Gastrocnemius medialis (tissue), 4 donors: ENCODE measurements at regions not wholly inside any gene's neighbourhood (a gene's known extent, or its start where the extent isn't known, plus 50 kb on each side); places are given as distances from the start of the nearest gene placed in this dataset.

Experiments used
- ATAC-seq, 2 donors: fragments of 150-250 bp; one replicate each; pipeline ENCODE4 v1.9.1; 2016
- DNase-seq, 2 donors: peaks; one replicate each; pipeline ENCODE4 v3.0.0-alpha.2; 2019
- H3K27ac ChIP-seq, 4 donors: fragments of 200-600 bp; sonication (generic); 1 replicate in 1 of 4; 2 replicates in 3 of 4; pipeline ENCODE4 v1.5.1; 2016 to 2018; ENCODE audit warnings: mild to moderate bottlenecking in 2 of 4, moderate library complexity in 1 of 4
- H3K27me3 ChIP-seq, 3 donors: fragments of 200-600 bp; sonication (generic) in 2 of 3; 1 replicate in 1 of 3; 2 replicates in 2 of 3; pipeline versions ENCODE4 v1.5.1 to v1.6.0; 2016 to 2019; ENCODE audit warnings: mild to moderate bottlenecking in 1 of 3, moderate library complexity in 1 of 3
- H3K36me3 ChIP-seq, 2 donors: fragments of 200-600 bp; sonication (generic) in 1 of 2; one replicate each; pipeline ENCODE4 v1.5.1; 2017 to 2018
- H3K4me1 ChIP-seq, 2 donors: fragments of 200-600 bp; sonication (generic) in 1 of 2; one replicate each; pipeline ENCODE4 v1.5.1; 2016 to 2017; ENCODE audit warnings: mild to moderate bottlenecking in 2 of 2
- H3K4me3 ChIP-seq, 4 donors: fragments of 200-600 bp; sonication (generic) in 3 of 4; 1 replicate in 1 of 4; 2 replicates in 3 of 4; pipeline ENCODE4 v1.5.1; 2016 to 2019; ENCODE audit warnings: mild to moderate bottlenecking in 2 of 4
- H3K9me3 ChIP-seq, 3 donors: fragments of 200-600 bp; sonication (generic) in 2 of 3; 1 replicate in 1 of 3; 2 replicates in 2 of 3; pipeline ENCODE4 v1.5.1; 2016 to 2019
- POLR2A ChIP-seq, 2 donors: fragments of 450-650 bp; IDR thresholded peaks; one replicate each; pipeline ENCODE4 v1.6.1; 2017; ENCODE audit warnings: antibody characterized with exemption in 2 of 2, mild to moderate bottlenecking in 2 of 2, moderate library complexity in 2 of 2
- in situ Hi-C, 4 donors: fragments of 200-750 bp; cut with MboI; loops; one replicate each; pipeline versions ENCODE4 v1.15.0 to v1.8.0; 2017; ENCODE audit warnings: low sequenced_read_pairs in 4 of 4
- intact Hi-C: fragments of 100-400 bp; cut with DNase I; formaldehyde crosslinking; loops from one replicate; pipeline ENCODE4 v1.15.1; 2023; ENCODE audit warnings: low total_unique reads
- TF ChIP-seq, protein P1 (sequence below), 5 experiments: fragments of 450-650 bp in 3 of 5; fragments of 200-600 bp in 2 of 5; sonication (generic) in 2 of 5; IDR thresholded peaks in 4 of 5; conservative IDR thresholded peaks in 1 of 5; 1 replicate in 4 of 5; 2 replicates in 1 of 5; pipeline ENCODE4 v1.5.1; 2016 to 2019; ENCODE audit warnings: antibody characterized with exemption in 5 of 5, mild to moderate bottlenecking in 3 of 5, moderate library complexity in 3 of 5

DNA sequence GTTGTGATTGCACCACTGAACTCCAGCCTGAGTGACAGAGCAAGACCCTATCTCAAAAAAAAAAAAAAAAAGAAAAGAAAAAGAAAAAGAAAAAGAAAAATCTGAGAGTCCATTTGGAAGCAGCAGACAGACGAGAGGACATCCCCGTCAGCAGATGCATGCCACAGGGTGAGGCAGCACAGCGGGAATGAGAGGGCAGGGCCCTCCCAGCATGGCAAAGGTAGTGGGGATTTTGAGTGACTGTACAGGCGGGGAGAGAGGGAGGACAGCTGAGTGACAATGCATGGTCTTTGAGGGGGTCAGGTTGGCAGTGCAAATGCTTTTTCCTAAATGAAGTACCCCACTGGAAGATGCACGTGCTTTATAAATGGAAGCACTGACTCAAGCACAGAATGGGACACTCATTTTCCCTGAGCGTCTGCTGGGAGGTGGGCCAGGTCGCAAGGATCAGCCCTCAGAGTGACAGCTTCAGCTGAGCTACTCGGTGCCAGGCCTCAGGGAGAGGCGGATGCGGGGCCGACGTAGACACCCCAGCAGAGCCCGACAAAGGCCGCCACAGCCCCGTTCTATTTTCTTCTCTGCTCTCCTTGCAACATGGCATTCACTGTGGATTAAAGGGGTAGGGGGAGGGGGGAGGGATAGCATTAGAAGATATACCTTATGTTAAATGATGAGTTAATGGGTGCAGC lies 113.5 kb downstream of the SHANK2 start:
- DNase-seq (no peak), ATAC-seq (peak in 1 of 2 donors; percentile 16)
- Histone ChIP-seq H3K27me3 (no peaks in the 10 kb centered on the region), H3K9me3 (no peaks in the 10 kb centered on the region), H3K4me1 (no peaks in the 10 kb centered on the region), H3K36me3 (no peaks in the 10 kb centered on the region), H3K27ac (no peak overlapping the region), H3K4me3 (no peak overlapping the region)
- TF ChIP-seq POLR2A (IDR thresholded peaks at IDR 0.05) = no peak
- TF ChIP-seq, protein P1, sequence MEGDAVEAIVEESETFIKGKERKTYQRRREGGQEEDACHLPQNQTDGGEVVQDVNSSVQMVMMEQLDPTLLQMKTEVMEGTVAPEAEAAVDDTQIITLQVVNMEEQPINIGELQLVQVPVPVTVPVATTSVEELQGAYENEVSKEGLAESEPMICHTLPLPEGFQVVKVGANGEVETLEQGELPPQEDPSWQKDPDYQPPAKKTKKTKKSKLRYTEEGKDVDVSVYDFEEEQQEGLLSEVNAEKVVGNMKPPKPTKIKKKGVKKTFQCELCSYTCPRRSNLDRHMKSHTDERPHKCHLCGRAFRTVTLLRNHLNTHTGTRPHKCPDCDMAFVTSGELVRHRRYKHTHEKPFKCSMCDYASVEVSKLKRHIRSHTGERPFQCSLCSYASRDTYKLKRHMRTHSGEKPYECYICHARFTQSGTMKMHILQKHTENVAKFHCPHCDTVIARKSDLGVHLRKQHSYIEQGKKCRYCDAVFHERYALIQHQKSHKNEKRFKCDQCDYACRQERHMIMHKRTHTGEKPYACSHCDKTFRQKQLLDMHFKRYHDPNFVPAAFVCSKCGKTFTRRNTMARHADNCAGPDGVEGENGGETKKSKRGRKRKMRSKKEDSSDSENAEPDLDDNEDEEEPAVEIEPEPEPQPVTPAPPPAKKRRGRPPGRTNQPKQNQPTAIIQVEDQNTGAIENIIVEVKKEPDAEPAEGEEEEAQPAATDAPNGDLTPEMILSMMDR (IDR thresholded peaks at IDR 0.05 in 4 of 5, conservative IDR thresholded peaks at IDR 0.05 in 1 of 5) = no peak
- in situ Hi-C loops = no loop called here
- intact Hi-C loops = no loop called here

DNA sequence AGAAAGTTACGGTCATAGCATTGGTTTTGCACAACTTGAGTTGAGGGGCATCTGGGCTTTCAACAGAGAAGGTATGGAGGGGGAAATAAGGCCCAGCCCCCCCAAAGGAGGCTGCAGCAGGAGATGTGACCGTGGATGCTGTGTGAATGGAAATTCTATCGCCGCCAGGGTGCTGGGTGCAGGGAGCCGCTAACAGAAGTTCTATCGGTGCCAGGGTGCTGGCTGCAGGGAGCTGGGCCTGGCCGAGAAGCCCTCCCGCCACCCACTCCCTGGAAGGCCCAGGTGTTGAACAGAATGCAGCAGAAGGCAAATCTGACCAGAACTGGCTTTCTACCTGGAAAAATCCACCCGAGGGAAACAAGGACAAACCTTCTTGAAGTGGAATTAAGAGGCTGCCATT lies 115.0 kb downstream of the SHANK2 start:
- Histone ChIP-seq H3K36me3 (no peaks in the 10 kb centered on the region), H3K4me1 (no peaks in the 10 kb centered on the region), H3K27me3 (no peaks in the 10 kb centered on the region), H3K27ac (no peak overlapping the region), H3K4me3 (no peak overlapping the region), H3K9me3 (no peaks in the 10 kb centered on the region)
- ATAC-seq = no peak
- in situ Hi-C loops (no loop called here), intact Hi-C loops (no loop called here)
- TF ChIP-seq, protein P1 (IDR thresholded peaks at IDR 0.05 in 4 of 5, conservative IDR thresholded peaks at IDR 0.05 in 1 of 5) = no peak
- TF ChIP-seq POLR2A (IDR thresholded peaks at IDR 0.05) = no peak
- no peak for DNase-seq

DNA sequence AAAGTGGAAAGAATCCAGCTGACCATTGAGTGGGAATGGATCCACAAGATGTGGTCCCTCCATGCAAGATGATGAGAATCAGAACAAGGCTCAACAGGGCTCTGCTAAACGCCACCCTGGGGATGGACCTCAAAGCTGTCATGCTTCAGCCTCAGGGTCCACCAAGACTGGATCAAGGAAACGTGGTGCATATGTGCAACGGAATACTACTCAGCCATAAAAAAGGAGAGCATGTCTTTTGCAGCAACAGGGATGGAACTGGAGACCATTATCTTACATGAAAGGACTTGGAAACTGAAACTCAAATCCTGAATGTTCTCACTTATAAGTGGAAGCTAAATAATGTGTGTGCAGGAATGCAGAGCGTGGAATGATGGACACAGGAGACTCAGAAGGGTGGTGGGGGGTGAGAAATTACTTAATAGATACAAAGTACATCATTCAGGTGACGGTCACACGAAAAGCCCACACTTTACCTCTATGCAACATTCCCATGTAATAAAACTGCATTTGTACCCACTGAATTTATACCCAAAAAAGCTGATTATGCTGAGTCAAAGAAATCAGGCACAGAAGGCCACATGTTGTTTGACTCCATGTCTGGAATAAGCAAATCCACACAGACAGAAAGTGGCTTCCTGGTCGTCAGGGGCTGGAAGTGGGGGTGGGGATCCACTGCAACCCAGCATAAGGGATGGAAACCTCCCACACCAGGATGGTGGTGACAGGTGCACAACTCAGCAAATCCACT lies 116.1 kb downstream of the SHANK2 start:
- Histone ChIP-seq H3K27ac (no peak overlapping the region), H3K4me3 (no peak overlapping the region), H3K36me3 (no peaks in the 10 kb centered on the region), H3K4me1 (no peaks in the 10 kb centered on the region), H3K9me3 (no peaks in the 10 kb centered on the region), H3K27me3 (no peaks in the 10 kb centered on the region)
- TF ChIP-seq POLR2A (IDR thresholded peaks at IDR 0.05) = no peak
- TF ChIP-seq, protein P1 (IDR thresholded peaks at IDR 0.05 in 4 of 5, conservative IDR thresholded peaks at IDR 0.05 in 1 of 5) = no peak
- ATAC-seq (no peak), DNase-seq (no peak)
- in situ Hi-C loops = no loop called here
- intact Hi-C loops = no loop called here

DNA sequence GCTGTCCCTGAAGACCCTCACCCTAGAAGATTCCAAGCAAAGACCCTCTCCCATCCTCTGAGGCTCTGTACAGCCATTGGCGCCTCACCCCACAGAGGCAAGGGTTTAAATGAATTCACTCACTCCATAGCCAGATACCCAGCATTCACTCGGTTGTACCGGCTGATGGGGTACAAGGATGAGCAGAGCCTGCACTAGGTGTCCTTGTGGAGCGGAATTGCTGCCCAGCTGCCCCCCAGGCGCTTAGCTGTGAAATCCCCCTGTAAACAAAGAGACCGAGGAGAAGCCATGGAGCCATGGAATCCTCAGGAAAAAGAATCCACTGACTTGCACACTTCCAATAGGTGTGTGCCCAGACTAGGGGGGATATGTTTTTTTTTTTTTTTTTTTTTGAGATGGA lies 117.3 kb downstream of the SHANK2 start:
- in situ Hi-C loops (no loop called here), intact Hi-C loops (no loop called here)
- Histone ChIP-seq H3K27me3 (no peaks in the 10 kb centered on the region), H3K27ac (no peak overlapping the region), H3K4me1 (no peaks in the 10 kb centered on the region), H3K36me3 (no peaks in the 10 kb centered on the region), H3K9me3 (no peaks in the 10 kb centered on the region), H3K4me3 (no peak overlapping the region)
- TF ChIP-seq, protein P1 (IDR thresholded peaks at IDR 0.05 in 4 of 5, conservative IDR thresholded peaks at IDR 0.05 in 1 of 5) = no peak
- TF ChIP-seq POLR2A (IDR thresholded peaks at IDR 0.05) = no peak
- DNase-seq = no peak
- ATAC-seq = no peak
